ENCODE measurements at regions not wholly inside any gene's neighbourhood (a gene's known extent, or its start where the extent isn't known, plus 50 kb on each side); places are given as distances from the start of the nearest gene placed in this dataset.

DNA sequence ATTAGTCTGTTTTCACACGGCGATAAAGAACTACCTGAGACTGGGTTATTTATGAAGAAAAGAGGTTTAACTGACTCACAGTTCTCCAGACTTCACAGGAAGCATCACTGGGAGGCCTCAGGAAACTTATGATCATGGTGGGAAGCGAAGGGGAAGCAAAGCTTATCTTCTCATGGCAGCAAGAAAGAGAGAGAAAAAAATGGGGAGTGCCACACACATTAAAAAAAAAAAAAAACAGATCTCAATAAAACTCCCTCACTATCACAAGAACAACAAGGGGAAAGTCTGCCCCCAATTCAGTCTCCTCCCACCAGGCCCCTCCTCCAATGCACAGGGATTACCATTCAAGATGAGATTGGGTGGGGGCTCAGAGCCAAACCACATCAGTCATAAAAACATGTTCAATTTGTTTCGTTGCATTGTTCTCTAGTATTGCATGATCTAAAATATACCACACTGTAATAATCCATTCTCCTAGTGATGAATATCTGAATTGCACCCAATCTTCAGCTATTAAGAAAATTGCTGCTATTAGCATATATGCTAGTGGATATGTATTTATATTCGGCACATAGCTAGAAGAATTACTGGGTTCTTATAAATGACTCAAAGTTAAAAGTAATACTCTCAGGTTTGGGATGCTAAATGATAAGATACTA lies 328.9 kb upstream of the KCND2 start:
- TF ChIP-seq, protein P1, sequence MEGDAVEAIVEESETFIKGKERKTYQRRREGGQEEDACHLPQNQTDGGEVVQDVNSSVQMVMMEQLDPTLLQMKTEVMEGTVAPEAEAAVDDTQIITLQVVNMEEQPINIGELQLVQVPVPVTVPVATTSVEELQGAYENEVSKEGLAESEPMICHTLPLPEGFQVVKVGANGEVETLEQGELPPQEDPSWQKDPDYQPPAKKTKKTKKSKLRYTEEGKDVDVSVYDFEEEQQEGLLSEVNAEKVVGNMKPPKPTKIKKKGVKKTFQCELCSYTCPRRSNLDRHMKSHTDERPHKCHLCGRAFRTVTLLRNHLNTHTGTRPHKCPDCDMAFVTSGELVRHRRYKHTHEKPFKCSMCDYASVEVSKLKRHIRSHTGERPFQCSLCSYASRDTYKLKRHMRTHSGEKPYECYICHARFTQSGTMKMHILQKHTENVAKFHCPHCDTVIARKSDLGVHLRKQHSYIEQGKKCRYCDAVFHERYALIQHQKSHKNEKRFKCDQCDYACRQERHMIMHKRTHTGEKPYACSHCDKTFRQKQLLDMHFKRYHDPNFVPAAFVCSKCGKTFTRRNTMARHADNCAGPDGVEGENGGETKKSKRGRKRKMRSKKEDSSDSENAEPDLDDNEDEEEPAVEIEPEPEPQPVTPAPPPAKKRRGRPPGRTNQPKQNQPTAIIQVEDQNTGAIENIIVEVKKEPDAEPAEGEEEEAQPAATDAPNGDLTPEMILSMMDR (IDR thresholded peaks at IDR 0.05; ENCODE audit: insufficient read depth, low read length, poor library complexity, severe bottlenecking), result no peak
- TF ChIP-seq EZH2phosphoT487 (conservative IDR thresholded peaks at IDR 0.05; ENCODE audit: low read length), result no peak
